Kidney (tissue), 13 donors: ENCODE measurements at regions not wholly inside any gene's neighbourhood (a gene's known extent, or its start where the extent isn't known, plus 50 kb on each side); places are given as distances from the start of the nearest gene placed in this dataset.

ENCODE experiments used
- DNase-seq, 5 donors: peaks; one replicate each; pipeline ENCODE4 v3.0.0-alpha.2; 2013 to 2020
- FAIRE-seq: peaks from 2 replicates; lab custom pipeline; 2012; peaks lifted over from hg19 to GRCh38; lab: Jason Lieb, UNC
- H3K27ac ChIP-seq, 2 donors: one replicate each; pipeline ENCODE4 v1.7.0; 2013; ENCODE audit warnings: low read depth in 2 of 2, low read length in 2 of 2, inconsistent platforms in 1 of 2
- H3K27me3 ChIP-seq: one replicate; pipeline ENCODE4 v1.7.1; 2013; ENCODE audit warnings: low read length, inconsistent platforms; ENCODE audit not compliant: control insufficient read depth, insufficient read depth
- H3K36me3 ChIP-seq, 3 donors: one replicate each; pipeline versions ENCODE4 v1.7.0 to v1.7.1; 2013; ENCODE audit warnings: low read length in 3 of 3, control low read depth in 1 of 3, inconsistent platforms in 1 of 3; ENCODE audit not compliant: insufficient read depth in 3 of 3, control insufficient read depth in 2 of 3
- H3K4me1 ChIP-seq, 3 donors: one replicate each; pipeline versions ENCODE4 v1.7.0 to v1.7.1; 2013; ENCODE audit warnings: low read length in 3 of 3, inconsistent platforms in 1 of 3, low read depth in 1 of 3; ENCODE audit not compliant: control insufficient read depth in 2 of 3, insufficient read depth in 2 of 3
- H3K4me3 ChIP-seq, 3 donors: one replicate each; pipeline versions ENCODE4 v1.7.0 to v1.8.1; 2013; ENCODE audit warnings: low read length in 3 of 3, control low read depth in 1 of 3, inconsistent platforms in 1 of 3
- H3K9ac ChIP-seq, 3 donors: one replicate each; pipeline versions ENCODE4 v1.7.0 to v1.7.1; 2013; ENCODE audit warnings: low read length in 3 of 3, control low read depth in 1 of 3, inconsistent platforms in 1 of 3
- H3K9me3 ChIP-seq, 3 donors: one replicate each; pipeline versions ENCODE4 v1.7.0 to v1.7.1; 2013; ENCODE audit warnings: low read length in 3 of 3, control low read depth in 1 of 3, inconsistent platforms in 1 of 3; ENCODE audit not compliant: control insufficient read depth in 2 of 3, insufficient read depth in 1 of 3
- CTCF ChIP-seq: IDR thresholded peaks from 3 replicates; pipeline ENCODE4 v1.5.1; 2012; ENCODE audit warnings: mild to moderate bottlenecking, moderate library complexity, borderline replicate concordance; ENCODE audit not compliant: insufficient read depth; ENCODE audit errors: extremely low read depth
- intact Hi-C: fragments of 100-400 bp; cut with DNase I; formaldehyde crosslinking; loops from one replicate; pipeline ENCODE4 v1.11.1; 2022
- donor health status: control.
- donor health status: control.
- donor health status: control.
- donor health status: control.
- donor health status: control.
- donor health status: DM: yes; HTN: yes; CAD: no.
- donor health status: Normal renal cell carcinoma (clear cell type).

GRCh38 chr7:118877187-118877586 is 652.7 kb downstream of the ANKRD7 start:
- H3K9me3 ChIP-seq, result no peaks in the 10 kb centered on the region
- no peak for TF ChIP-seq CTCF
- H3K4me3 ChIP-seq, result no peak overlapping the region
- no peak overlapping the region for H3K27ac ChIP-seq
- H3K4me1 ChIP-seq, result no peaks in the 10 kb centered on the region
- intact Hi-C loops, result no loop called here
- no peaks in the 10 kb centered on the region for H3K36me3 ChIP-seq
- DNase-seq (no peak), FAIRE-seq (no peak)
- no peak overlapping the region for H3K9ac ChIP-seq
- H3K27me3 ChIP-seq, result no peaks in the 10 kb centered on the region

DNA sequence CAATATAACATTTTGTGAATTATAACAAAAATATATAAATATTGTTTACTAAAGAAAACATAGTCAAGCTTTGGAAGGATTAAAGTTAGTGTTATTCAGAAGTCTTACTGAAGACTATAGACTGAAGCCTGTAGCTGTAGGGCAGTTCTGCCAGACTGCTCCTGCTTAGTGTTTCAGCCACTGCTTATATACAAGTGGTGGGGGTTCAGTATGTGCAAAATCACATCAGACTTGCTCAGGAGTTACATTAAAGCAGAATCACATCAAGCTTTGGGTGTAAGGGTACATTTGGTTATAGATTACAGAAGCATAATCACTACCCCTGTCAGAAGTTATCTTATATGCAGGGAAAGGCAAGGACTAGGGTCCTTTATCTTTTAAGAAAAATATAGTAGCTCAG is 653.8 kb downstream of the ANKRD7 start:
- Histone ChIP-seq H3K9me3 (no peaks in the 10 kb centered on the region), H3K4me1 (no peaks in the 10 kb centered on the region), H3K4me3 (no peak overlapping the region), H3K27ac (no peak overlapping the region), H3K27me3 (no peaks in the 10 kb centered on the region), H3K36me3 (no peaks in the 10 kb centered on the region), H3K9ac (no peak overlapping the region)
- DNase-seq, result no peak
- FAIRE-seq, result no peak
- intact Hi-C loops, result no loop called here
- no peak for TF ChIP-seq CTCF

GRCh38 chr7:118898284-118898683 is 673.8 kb downstream of the ANKRD7 start:
- no peak for FAIRE-seq

More at GRCh38 chr7:118898284-118898683, 673.8 kb downstream of the ANKRD7 start:
- no peak for DNase-seq
- no peaks in the 10 kb centered on the region for H3K36me3 ChIP-seq
- no peaks in the 10 kb centered on the region for H3K9me3 ChIP-seq
- no peak overlapping the region for H3K27ac ChIP-seq
- no peak overlapping the region for H3K4me3 ChIP-seq
- no peak overlapping the region for H3K9ac ChIP-seq
- H3K27me3 ChIP-seq, result no peaks in the 10 kb centered on the region
- no peaks in the 10 kb centered on the region for H3K4me1 ChIP-seq
- intact Hi-C loops, result no loop called here
- no peak for TF ChIP-seq CTCF
